GM13977 (cell line): ENCODE measurements at regions not wholly inside any gene's neighbourhood (a gene's known extent, or its start where the extent isn't known, plus 50 kb on each side); places are given as distances from the start of the nearest gene placed in this dataset.
"Not testable (repeated sequence)": the region's sequence is repeated elsewhere in the genome, so short reads cannot be mapped to it uniquely, and the experiment has no call there.

ENCODE experiments used
- DNase-seq: peaks from one replicate; pipeline ENCODE4 v3.0.0; 2012; ENCODE audit warnings: low spot score
- in situ Hi-C: fragments of 300-500 bp; cut with MboI; formaldehyde crosslinking; loops from one replicate; pipeline ENCODE4 v1.12.0; 2022; ENCODE audit warnings: low sequenced_read_pairs, low pct_unique_long_range_greater_than_20kb, mixed read lengths, inconsistent platforms; ENCODE audit not compliant: unreplicated experiment
- TF ChIP-seq, protein P1 (sequence below): IDR thresholded peaks from 2 replicates; pipeline ENCODE4 v1.5.1; 2012; ENCODE audit warnings: mild to moderate bottlenecking, control low read depth; ENCODE audit not compliant: insufficient read depth; ENCODE audit errors: extremely low read depth, missing control alignments

DNA sequence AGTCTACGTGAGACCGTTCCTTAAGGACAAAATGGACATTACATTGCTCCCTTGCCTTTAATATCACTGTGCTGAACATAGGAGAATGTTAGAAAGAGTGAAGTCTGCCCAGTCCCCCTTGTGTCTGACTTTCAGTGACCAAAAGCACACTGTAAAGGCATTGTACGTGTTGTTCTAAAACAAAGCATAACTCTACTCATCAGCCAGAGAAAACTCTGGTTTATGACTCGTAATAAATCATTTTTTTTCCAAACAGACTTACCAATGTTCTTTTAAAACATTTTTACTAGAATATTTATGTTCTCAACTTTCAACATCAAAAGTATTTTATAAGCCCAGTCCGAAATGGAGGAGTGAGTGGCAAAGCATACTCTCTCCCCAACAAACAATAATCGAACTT is 262.5 kb downstream of the GJA1 start:
- DNase-seq = no peak
- in situ Hi-C loops = no loop called here
- TF ChIP-seq, protein P1, sequence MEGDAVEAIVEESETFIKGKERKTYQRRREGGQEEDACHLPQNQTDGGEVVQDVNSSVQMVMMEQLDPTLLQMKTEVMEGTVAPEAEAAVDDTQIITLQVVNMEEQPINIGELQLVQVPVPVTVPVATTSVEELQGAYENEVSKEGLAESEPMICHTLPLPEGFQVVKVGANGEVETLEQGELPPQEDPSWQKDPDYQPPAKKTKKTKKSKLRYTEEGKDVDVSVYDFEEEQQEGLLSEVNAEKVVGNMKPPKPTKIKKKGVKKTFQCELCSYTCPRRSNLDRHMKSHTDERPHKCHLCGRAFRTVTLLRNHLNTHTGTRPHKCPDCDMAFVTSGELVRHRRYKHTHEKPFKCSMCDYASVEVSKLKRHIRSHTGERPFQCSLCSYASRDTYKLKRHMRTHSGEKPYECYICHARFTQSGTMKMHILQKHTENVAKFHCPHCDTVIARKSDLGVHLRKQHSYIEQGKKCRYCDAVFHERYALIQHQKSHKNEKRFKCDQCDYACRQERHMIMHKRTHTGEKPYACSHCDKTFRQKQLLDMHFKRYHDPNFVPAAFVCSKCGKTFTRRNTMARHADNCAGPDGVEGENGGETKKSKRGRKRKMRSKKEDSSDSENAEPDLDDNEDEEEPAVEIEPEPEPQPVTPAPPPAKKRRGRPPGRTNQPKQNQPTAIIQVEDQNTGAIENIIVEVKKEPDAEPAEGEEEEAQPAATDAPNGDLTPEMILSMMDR = no peak

DNA sequence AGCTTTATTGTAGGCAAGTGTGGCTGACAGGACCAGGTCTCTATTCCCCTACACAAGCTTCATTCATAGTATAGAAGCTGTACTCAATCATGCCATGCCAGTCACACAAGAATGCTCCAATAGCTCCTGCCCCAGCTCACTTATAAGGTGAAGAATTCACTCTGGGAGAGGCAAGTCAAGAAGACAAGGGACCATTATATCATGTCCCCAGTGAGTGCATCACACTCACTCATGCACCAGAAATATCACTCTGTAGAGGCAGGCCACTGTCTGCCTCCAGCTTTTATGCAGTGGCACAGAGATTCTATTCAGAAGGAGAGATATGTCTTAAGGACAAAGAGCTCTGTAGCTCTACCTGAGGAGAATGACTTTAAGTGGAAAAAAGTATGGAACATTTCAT is 263.2 kb downstream of the GJA1 start:
- TF ChIP-seq, protein P1 = no peak
- in situ Hi-C loops = no loop called here
- DNase-seq = no peak

DNA sequence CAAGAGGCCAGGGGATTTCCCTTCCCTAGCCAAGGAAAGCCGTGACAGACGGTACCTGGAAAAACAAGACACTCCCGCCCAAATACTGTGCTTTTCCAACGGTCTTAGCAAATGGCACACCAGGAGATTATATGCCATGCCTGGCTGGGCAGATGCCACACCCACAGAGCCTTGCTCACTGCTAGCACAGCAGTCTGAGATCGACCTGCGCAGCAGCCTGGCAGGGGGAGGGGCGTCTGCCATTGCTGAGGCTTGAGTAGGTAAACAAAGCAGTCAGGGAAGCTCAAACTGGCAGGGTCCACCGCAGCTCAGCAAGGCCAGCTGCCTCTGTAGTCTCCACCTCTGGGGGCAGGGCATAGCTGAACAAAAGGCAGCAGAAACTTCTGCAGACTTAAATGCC is 267.7 kb downstream of the GJA1 start:
- DNase-seq, in situ Hi-C loops: not testable (repeated sequence)

DNA sequence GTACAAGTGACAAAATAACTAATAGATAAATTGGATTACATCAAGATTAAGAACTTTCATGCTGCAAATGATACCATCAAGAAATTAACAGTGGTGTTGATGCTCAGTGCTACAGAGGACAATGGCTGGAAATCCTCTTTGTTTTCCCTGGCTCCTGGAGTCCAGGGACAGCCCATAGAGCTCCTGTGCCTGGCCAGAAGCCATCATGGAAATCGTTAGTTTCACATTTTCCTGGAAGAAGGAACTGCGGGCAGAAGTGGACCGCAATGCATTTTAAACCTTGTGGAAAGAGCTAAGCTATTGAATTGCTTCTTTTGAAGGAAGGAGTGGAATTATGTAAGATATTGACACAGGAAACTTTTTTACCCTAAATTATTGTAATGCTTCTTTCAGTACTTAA is 276.0 kb downstream of the GJA1 start:
- in situ Hi-C loops = no loop called here
- no peak for DNase-seq
- TF ChIP-seq, protein P1 = no peak

DNA sequence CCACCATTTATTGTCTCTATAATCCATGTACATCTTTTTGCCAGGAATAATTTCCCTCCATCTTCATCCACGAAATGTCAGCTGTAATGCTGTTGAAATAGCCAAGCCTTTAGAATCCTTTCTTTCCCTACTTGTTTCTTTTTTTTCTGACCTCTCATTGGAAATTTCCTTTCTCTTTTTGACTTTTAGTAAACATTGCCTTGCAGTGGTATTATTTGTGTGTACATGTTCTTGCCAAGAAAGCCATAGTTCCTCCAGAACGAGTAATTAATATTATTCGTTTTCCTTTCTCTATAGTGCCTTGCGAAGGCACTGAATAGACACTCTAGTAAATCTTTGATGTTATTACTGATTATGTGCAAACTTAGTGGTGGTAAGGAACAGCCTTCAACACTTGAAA is 282.2 kb downstream of the GJA1 start:
- in situ Hi-C loops = no loop called here
- DNase-seq = no peak
- TF ChIP-seq, protein P1 = no peak

DNA sequence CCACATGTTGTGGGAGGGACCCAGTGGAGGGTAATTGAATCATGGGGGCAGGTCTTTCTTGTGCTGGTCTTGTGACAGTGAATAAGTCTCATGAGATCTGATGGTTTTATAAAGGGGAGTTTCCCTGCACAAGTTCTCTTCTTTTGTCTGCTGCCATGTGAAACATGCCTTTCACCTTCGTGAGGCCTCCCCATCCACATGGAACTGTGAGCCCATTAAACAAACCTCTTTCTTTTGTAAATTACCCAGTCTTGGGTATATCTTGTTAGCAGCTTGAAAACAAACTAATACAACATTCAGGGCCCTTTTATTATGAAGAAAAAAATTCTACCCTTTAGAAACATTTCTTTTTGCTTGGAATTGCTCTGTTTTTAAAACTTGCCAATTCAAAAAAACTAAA is 285.4 kb downstream of the GJA1 start:
- in situ Hi-C loops, DNase-seq: not testable (repeated sequence)

DNA sequence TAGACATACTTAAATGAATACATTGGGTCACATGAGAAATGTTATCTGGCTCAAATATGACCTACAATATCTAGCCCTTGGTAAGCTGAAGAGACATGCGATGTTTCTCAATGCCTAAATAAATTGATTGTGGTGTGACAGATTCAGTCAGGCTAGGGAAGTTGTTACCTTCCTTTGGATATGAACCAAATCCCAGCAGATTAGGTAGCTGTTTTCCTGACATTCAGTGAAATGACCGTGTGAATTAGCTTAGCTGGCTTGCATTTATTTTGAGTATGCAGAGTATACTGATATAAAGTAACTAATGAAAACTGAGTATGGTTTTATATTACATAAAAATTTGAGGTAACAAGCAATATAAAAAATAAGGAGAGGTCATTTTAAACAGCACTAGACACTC is 288.2 kb downstream of the GJA1 start:
- TF ChIP-seq, protein P1 = no peak
- DNase-seq = no peak
- in situ Hi-C loops = no loop called here

DNA sequence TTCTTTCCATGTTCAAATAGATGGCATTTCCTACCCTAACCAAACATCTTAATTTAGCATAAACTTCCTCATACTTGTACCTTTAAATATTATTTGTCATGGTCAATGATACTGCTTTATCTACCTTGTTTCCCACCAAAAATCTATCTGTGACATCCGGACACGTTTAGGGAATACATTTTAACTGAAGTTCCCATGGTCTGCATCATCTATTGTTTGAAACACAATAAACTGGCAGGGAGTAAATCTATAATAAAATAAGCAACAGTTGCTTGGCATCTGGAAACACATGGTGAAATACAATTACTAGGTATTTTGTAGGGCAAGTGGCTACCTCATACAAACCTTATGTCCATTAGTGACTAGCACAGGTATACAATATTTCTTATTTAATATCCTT is 289.1 kb downstream of the GJA1 start:
- TF ChIP-seq, protein P1 = no peak

More for the DNA sequence above, 289.1 kb downstream of the GJA1 start:
- DNase-seq = no peak
- in situ Hi-C loops = no loop called here
